Hepatocyte (in vitro differentiated cells): ENCODE measurements at regions not wholly inside any gene's neighbourhood (a gene's known extent, or its start where the extent isn't known, plus 50 kb on each side); places are given as distances from the start of the nearest gene placed in this dataset.

ENCODE experiments used
- CTCF ChIP-seq: fragments of 200-600 bp; sonication (generic); IDR thresholded peaks from 2 replicates; pipeline ENCODE4 v1.5.1; 2016; ENCODE audit warnings: antibody characterized with exemption, mild to moderate bottlenecking; ENCODE audit not compliant: poor library complexity
- EZH2 ChIP-seq: fragments of 200-600 bp; sonication (generic); IDR thresholded peaks from 2 replicates; pipeline ENCODE4 v1.6.1; 2016; ENCODE audit warnings: antibody characterized with exemption, mild to moderate bottlenecking, borderline replicate concordance

GRCh38 chr1:186761358-186761757 is 67.4 kb upstream of the PLA2G4A start:
- no peak for TF ChIP-seq CTCF
- no peak for TF ChIP-seq EZH2
